Spleen (tissue), 11 donors: ENCODE measurements at regions not wholly inside any gene's neighbourhood (a gene's known extent, or its start where the extent isn't known, plus 50 kb on each side); places are given as distances from the start of the nearest gene placed in this dataset.

Source experiments
- DNase-seq: peaks from one replicate; pipeline ENCODE4 v3.0.0-alpha.2; 2020
- H3K27ac ChIP-seq, 8 donors: fragments of 200-600 bp; sonication (generic) in 7 of 8; 1 replicate in 4 of 8; 2 replicates in 4 of 8; pipeline versions ENCODE4 v1.5.0 to v1.8.0; 2016 to 2021; ENCODE audit warnings: inconsistent platforms in 4 of 8, mild to moderate bottlenecking in 4 of 8, moderate library complexity in 1 of 8
- H3K27me3 ChIP-seq, 7 donors: fragments of 200-600 bp; sonication (generic) in 6 of 7; replicated peaks in 1 of 7; 1 replicate in 4 of 7; 2 replicates in 3 of 7; pipeline versions ENCODE4 v1.5.0 to v1.8.0; 2016 to 2021; ENCODE audit warnings: inconsistent platforms in 3 of 7, mild to moderate bottlenecking in 1 of 7
- H3K36me3 ChIP-seq, 6 donors: fragments of 200-600 bp; sonication (generic) in 5 of 6; 1 replicate in 4 of 6; 2 replicates in 2 of 6; pipeline versions ENCODE4 v1.5.0 to v1.8.0; 2016 to 2021; ENCODE audit warnings: inconsistent platforms in 2 of 6
- H3K4me1 ChIP-seq, 6 donors: fragments of 200-600 bp; sonication (generic) in 5 of 6; 1 replicate in 3 of 6; 2 replicates in 3 of 6; pipeline versions ENCODE4 v1.5.0 to v1.8.0; 2016 to 2021; ENCODE audit warnings: inconsistent platforms in 3 of 6
- H3K4me3 ChIP-seq, 8 donors: fragments of 200-600 bp; sonication (generic) in 7 of 8; 1 replicate in 4 of 8; 2 replicates in 4 of 8; pipeline versions ENCODE4 v1.5.0 to v1.8.0; 2016 to 2021; ENCODE audit warnings: inconsistent platforms in 4 of 8, mild to moderate bottlenecking in 4 of 8, moderate library complexity in 2 of 8
- H3K9me3 ChIP-seq, 8 donors: fragments of 200-600 bp; sonication (generic) in 7 of 8; 1 replicate in 4 of 8; 2 replicates in 4 of 8; pipeline versions ENCODE4 v1.5.0 to v1.8.0; 2016 to 2021; ENCODE audit warnings: inconsistent platforms in 4 of 8
- POLR2A ChIP-seq, 3 donors: fragments of 450-650 bp; IDR thresholded peaks; one replicate each; pipeline ENCODE4 v1.5.1; 2017; ENCODE audit warnings: antibody characterized with exemption in 3 of 3, mild to moderate bottlenecking in 1 of 3
- POLR2AphosphoS5 ChIP-seq, 3 donors: sonication (generic); formaldehyde crosslinking; IDR thresholded peaks; one replicate each; pipeline ENCODE4 v1.5.1; 2017; ENCODE audit warnings: antibody characterized with exemption in 3 of 3
- WGBS, 5 donors: extraction: QIAGEN DNeasy Blood & Tissue Kit in 3 of 5; methylation state at CpG; one replicate each; pipeline versions ENCODE4 v1.1.5 to v1.1.7; 2013 to 2018; 5-methylcytosine and 5-hydroxymethylcytosine counted together
- intact Hi-C: fragments of 100-400 bp; cut with DNase I; formaldehyde crosslinking; loops from one replicate; pipeline ENCODE4 v1.15.0; 2023; ENCODE audit warnings: low total_unique reads
- TF ChIP-seq, protein P1 (sequence below), 11 experiments: fragments of 200-600 bp in 7 of 11; fragments of 450-650 bp in 4 of 11; sonication (generic) in 4 of 11; IDR thresholded peaks in 8 of 11; conservative IDR thresholded peaks in 3 of 11; 1 replicate in 7 of 11; 2 replicates in 4 of 11; pipeline versions ENCODE4 v1.4.0 to v1.8.0; 2016 to 2021; ENCODE audit warnings: antibody characterized with exemption in 11 of 11, inconsistent platforms in 4 of 11, mild to moderate bottlenecking in 1 of 11
- donor health status: healthy with polysubstance abuse.
- donor health status: DM: no; HTN: no; CAD: no; lungs with moderate emphysema.
- donor health status: DM: no; HTN: no; CAD: no.
- donor health status: Bipolar disorder and iron deficiency.
- donor health status: healthy.
- donor health status: DM: no; HTN: no; CAD: no.
- donor health status: DM: yes; HTN: yes; CAD: no.

DNA sequence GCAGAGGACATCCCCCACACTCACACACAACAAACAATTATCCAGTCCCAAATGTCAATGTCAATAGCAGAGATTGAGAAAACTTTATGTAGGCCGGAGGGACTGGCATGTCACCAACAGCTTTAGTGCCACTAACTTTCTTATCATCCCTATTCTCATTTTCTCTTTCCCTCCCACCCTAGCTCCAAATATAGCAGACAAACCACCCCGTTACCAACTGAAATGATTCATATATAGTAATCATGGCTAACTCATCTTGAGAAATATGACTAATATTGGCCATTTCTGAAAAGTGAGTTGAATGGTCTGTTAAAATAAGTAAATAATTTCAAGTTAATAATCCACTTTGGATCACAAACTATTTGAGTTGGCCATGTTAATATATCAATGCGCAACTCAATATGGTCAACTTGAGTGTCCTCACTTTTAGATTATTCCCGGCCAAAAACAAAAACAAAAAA lies 242.1 kb upstream of the RND3 start:
- Histone ChIP-seq H3K27me3 (no peaks in the 10 kb centered on the region), H3K4me1 (no peaks in the 10 kb centered on the region), H3K4me3 (no peak overlapping the region), H3K36me3 (no peaks in the 10 kb centered on the region), H3K9me3 (peaks cover 0 to 9% (median 1%) of the 10 kb centered on the region in 8 donors), H3K27ac (no peak overlapping the region)
- no peak for TF ChIP-seq POLR2AphosphoS5 (IDR thresholded peaks at IDR 0.05)
- no peak for TF ChIP-seq POLR2A (IDR thresholded peaks at IDR 0.05)
- TF ChIP-seq, protein P1, sequence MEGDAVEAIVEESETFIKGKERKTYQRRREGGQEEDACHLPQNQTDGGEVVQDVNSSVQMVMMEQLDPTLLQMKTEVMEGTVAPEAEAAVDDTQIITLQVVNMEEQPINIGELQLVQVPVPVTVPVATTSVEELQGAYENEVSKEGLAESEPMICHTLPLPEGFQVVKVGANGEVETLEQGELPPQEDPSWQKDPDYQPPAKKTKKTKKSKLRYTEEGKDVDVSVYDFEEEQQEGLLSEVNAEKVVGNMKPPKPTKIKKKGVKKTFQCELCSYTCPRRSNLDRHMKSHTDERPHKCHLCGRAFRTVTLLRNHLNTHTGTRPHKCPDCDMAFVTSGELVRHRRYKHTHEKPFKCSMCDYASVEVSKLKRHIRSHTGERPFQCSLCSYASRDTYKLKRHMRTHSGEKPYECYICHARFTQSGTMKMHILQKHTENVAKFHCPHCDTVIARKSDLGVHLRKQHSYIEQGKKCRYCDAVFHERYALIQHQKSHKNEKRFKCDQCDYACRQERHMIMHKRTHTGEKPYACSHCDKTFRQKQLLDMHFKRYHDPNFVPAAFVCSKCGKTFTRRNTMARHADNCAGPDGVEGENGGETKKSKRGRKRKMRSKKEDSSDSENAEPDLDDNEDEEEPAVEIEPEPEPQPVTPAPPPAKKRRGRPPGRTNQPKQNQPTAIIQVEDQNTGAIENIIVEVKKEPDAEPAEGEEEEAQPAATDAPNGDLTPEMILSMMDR (IDR thresholded peaks at IDR 0.05 in 8 of 11, conservative IDR thresholded peaks at IDR 0.05 in 3 of 11), result no peak
- 74 to 93% (median 87%) methylated on average over 4 of the region's 4 CpGs for WGBS, 5 donors
- DNase-seq, result no peak
- intact Hi-C loops, result no loop called here

DNA sequence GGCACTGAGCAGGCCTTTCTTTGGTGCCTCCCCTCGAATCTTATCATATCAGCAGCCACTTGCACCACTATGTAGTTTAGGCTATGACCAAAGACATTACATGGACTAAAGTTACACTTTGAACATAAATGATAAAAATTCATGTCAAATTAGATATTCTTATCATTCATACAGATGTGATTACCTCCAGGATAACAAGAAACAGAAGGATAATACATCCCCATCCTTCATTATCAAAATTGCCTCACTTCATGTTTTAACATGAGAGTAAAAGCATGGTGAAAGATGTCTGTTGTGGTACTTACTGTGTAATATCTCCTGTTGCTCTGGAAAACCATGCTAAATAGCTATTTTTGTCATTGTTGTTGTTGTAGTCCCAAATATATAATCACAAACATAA lies 230.8 kb upstream of the RND3 start:
- Histone ChIP-seq H3K27ac (no peak overlapping the region), H3K4me3 (no peak overlapping the region), H3K27me3 (no peaks in the 10 kb centered on the region), H3K4me1 (no peaks in the 10 kb centered on the region), H3K36me3 (no peaks in the 10 kb centered on the region), H3K9me3 (no peaks in the 10 kb centered on the region)
- no peak for DNase-seq
- 43 to 72% (median 64%) methylated on average over 1 of the region's 1 CpG for WGBS, 5 donors
- intact Hi-C loops, result no loop called here
- TF ChIP-seq POLR2AphosphoS5 (IDR thresholded peaks at IDR 0.05) (no peak), POLR2A (IDR thresholded peaks at IDR 0.05) (no peak)
- TF ChIP-seq, protein P1 (IDR thresholded peaks at IDR 0.05 in 8 of 11, conservative IDR thresholded peaks at IDR 0.05 in 3 of 11), result no peak

DNA sequence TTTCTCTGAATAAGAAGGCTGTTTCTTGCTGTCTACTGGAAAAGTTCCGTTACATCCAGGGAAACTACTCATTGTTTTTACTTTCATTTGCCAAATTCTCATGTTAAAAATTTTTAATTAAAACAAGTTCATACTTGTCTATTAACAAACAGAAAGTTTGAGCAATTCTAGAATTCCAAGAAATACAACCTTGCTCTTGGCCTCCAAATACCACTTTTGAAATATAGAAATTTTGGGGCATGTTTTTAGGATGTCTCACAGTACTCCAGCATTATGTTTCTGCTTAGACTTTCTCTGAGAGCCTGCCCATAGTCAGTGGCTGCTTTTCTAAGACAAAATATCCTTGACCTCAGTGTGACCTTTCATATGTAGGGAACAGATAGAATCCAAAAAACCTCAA lies 228.7 kb upstream of the RND3 start:
- TF ChIP-seq, protein P1 (IDR thresholded peaks at IDR 0.05 in 8 of 11, conservative IDR thresholded peaks at IDR 0.05 in 3 of 11), result no peak
- no peak for TF ChIP-seq POLR2A (IDR thresholded peaks at IDR 0.05)
- intact Hi-C loops, result no loop called here
- H3K9me3 ChIP-seq, result no peaks in the 10 kb centered on the region
- H3K4me1 ChIP-seq, result no peaks in the 10 kb centered on the region
- H3K27me3 ChIP-seq, result no peaks in the 10 kb centered on the region
- H3K4me3 ChIP-seq, result no peak overlapping the region
- no peak for DNase-seq
- no peak overlapping the region for H3K27ac ChIP-seq
- 84 to 98% (median 89%) methylated on average over 1 of the region's 1 CpG for WGBS, 5 donors
- H3K36me3 ChIP-seq, result no peaks in the 10 kb centered on the region

DNA sequence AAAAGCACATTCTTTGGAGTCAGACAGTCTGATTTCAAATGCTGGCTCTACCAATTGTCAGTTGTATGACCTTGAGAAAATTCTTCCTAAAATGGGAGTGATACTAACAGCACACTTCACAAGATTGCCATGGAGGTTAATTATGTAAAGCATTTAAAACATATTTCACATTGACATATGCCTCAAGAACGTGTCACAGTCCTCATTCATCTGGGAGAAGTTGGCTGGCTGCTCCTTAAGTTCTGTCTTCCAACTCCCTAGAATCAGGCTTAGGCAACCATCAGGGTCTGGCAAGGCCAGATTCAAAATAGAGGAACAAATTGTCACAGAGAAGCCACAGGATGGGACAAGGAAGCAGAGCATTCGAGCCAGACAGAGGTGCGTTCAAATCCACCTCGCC lies 228.0 kb upstream of the RND3 start:
- DNase-seq, result no peak
- Histone ChIP-seq H3K4me1 (no peaks in the 10 kb centered on the region), H3K4me3 (no peak overlapping the region), H3K36me3 (no peaks in the 10 kb centered on the region), H3K9me3 (no peaks in the 10 kb centered on the region), H3K27ac (no peak overlapping the region), H3K27me3 (no peaks in the 10 kb centered on the region)
- 75 to 82% (median 76%) methylated on average over 4 of the region's 4 CpGs for WGBS, 5 donors
- TF ChIP-seq, protein P1 (IDR thresholded peaks at IDR 0.05 in 8 of 11, conservative IDR thresholded peaks at IDR 0.05 in 3 of 11), result no peak
- TF ChIP-seq POLR2A (IDR thresholded peaks at IDR 0.05), result no peak
- TF ChIP-seq POLR2AphosphoS5 (IDR thresholded peaks at IDR 0.05), result no peak
- intact Hi-C loops, result no loop called here
